ENCODE measurements at regions not wholly inside any gene's neighbourhood (a gene's known extent, or its start where the extent isn't known, plus 50 kb on each side); places are given as distances from the start of the nearest gene placed in this dataset.
"Not testable (repeated sequence)": the region's sequence is repeated elsewhere in the genome, so short reads cannot be mapped to it uniquely, and the experiment has no call there.

- not testable (repeated sequence) for TF ChIP-seq CTCF (IDR thresholded peaks at IDR 0.05 in 2 of 3, conservative IDR thresholded peaks at IDR 0.05 in 1 of 3; ENCODE audit: insufficient read depth in 2 of 3, low read depth in 1 of 3, low read length in 3 of 3); NR3C1 (CRISPR knock-in tag; IDR thresholded peaks at IDR 0.05); EP300 (IDR thresholded peaks at IDR 0.05; ENCODE audit: low read length); CAMTA2 (CRISPR knock-in tag; conservative IDR thresholded peaks at IDR 0.05); ZFP36 (IDR thresholded peaks at IDR 0.05; ENCODE audit: low read depth, low read length, partially characterized antibody); E2F6 (IDR thresholded peaks at IDR 0.05; ENCODE audit: borderline replicate concordance in 1 of 2, extremely low read depth in 1 of 2, insufficient read depth in 1 of 2, insufficient read length in 1 of 2, low read depth in 1 of 2, low read length in 1 of 2, poor library complexity in 1 of 2, severe bottlenecking in 1 of 2); ZNF277 (CRISPR knock-in tag; IDR thresholded peaks at IDR 0.05; ENCODE audit: borderline replicate concordance); MAX (CRISPR knock-in tag; IDR thresholded peaks at IDR 0.05)
Observed at GRCh38 chr5:172507485-172507884, 53.2 kb upstream of the SH3PXD2B start.
